ENCODE measurements at regions not wholly inside any gene's neighbourhood (a gene's known extent, or its start where the extent isn't known, plus 50 kb on each side); places are given as distances from the start of the nearest gene placed in this dataset.
"Not testable (repeated sequence)": the region's sequence is repeated elsewhere in the genome, so short reads cannot be mapped to it uniquely, and the experiment has no call there.

GRCh38 chr2:3105814-3106569 lies 271.6 kb downstream of the EIPR1 start:
- Mint-ChIP-seq H3K4me3 (no peak overlapping the region), H3K27me3 (ENCODE audit: low read depth, poor library complexity) (peaks cover 7% of the 10 kb centered on the region), H3K27ac (peak overlapping the region; percentile 92), H3K4me1 (peaks cover 46% of the 10 kb centered on the region), H3K9me3 (no peaks in the 10 kb centered on the region), H3K36me3 (ENCODE audit: low read depth) (peaks cover under 1% of the 10 kb centered on the region)
- TF ChIP-seq, protein P1, sequence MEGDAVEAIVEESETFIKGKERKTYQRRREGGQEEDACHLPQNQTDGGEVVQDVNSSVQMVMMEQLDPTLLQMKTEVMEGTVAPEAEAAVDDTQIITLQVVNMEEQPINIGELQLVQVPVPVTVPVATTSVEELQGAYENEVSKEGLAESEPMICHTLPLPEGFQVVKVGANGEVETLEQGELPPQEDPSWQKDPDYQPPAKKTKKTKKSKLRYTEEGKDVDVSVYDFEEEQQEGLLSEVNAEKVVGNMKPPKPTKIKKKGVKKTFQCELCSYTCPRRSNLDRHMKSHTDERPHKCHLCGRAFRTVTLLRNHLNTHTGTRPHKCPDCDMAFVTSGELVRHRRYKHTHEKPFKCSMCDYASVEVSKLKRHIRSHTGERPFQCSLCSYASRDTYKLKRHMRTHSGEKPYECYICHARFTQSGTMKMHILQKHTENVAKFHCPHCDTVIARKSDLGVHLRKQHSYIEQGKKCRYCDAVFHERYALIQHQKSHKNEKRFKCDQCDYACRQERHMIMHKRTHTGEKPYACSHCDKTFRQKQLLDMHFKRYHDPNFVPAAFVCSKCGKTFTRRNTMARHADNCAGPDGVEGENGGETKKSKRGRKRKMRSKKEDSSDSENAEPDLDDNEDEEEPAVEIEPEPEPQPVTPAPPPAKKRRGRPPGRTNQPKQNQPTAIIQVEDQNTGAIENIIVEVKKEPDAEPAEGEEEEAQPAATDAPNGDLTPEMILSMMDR (IDR thresholded peaks at IDR 0.05), result no peak
- DNase-seq, result no peak

GRCh38 chr2:3104958-3105813 lies 272.4 kb downstream of the EIPR1 start:
- H3K27me3 Mint-ChIP-seq (ENCODE audit: low read depth, poor library complexity); H3K36me3 Mint-ChIP-seq (ENCODE audit: low read depth); H3K9me3 Mint-ChIP-seq; H3K4me3 Mint-ChIP-seq; DNase-seq: not testable (repeated sequence)
- H3K4me1 Mint-ChIP-seq, result peaks cover 53% of the 10 kb centered on the region
- H3K27ac Mint-ChIP-seq, result peak overlapping the region; percentile 92

DNA sequence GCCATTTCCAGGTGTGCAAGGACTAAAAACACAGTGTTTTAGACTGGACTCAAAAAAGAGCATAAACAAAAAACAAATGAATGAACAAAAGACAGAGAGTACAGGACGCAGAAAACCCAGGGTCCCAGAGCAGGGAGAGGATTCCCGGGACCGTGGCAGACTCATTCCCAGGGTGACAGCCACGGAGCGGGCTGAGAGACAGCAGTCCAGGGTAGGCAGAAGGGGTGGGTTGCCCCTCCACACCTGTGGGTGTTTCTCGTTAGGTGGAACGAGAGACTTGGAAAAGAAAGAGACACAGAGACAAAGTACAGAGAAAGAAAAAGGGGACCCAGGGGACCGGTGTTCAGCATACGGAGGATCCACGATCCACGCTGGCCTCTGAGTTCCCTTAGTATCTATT lies 273.4 kb downstream of the EIPR1 start:
- no peaks in the 10 kb centered on the region for H3K9me3 Mint-ChIP-seq
- H3K27ac Mint-ChIP-seq, result no peak overlapping the region
- no peak for DNase-seq
- TF ChIP-seq, protein P1 (IDR thresholded peaks at IDR 0.05), result no peak
- peaks cover 5% of the 10 kb centered on the region for H3K36me3 Mint-ChIP-seq (ENCODE audit: low read depth)
- H3K4me1 Mint-ChIP-seq, result peaks cover 53% of the 10 kb centered on the region
- no peak overlapping the region for H3K4me3 Mint-ChIP-seq
- peaks cover 7% of the 10 kb centered on the region for H3K27me3 Mint-ChIP-seq (ENCODE audit: low read depth, poor library complexity)

DNA sequence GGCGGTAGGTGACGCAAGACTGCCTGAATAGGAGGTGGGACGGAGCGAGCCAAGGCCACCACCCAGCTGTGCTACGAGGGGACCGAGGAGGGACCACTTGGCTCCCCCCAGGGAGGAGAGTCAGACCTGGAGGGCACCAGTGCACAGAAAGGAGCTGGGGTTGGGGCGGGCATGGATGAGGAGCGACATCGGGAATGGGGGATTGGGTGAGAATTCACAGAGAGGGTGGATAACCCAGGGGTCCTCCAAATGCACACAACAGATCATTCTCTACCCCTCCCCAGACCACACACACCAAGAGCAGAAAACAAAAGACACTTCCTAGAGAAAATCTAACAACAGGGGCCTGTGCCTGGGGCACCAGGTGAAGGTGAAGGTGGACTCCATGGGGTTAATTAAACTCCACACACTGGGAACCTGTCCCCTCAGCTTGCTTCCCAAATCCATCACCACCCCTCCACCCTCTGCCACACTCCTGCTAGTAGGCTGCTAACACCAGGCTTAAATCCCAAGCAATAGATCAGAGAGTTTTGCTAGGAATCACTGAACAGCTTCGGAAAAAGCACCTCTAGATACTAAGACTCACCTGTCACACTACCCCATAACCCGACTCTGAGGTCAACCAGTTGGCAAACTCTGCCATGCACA lies 274.6 kb downstream of the EIPR1 start:
- no peak overlapping the region for H3K4me3 Mint-ChIP-seq
- H3K36me3 Mint-ChIP-seq (ENCODE audit: low read depth), result peaks cover 5% of the 10 kb centered on the region
- peaks cover 53% of the 10 kb centered on the region for H3K4me1 Mint-ChIP-seq
- DNase-seq, result no peak
- TF ChIP-seq, protein P1 (IDR thresholded peaks at IDR 0.05), result no peak
- peak overlapping the region; percentile 12 for H3K27ac Mint-ChIP-seq
- H3K27me3 Mint-ChIP-seq (ENCODE audit: low read depth, poor library complexity), result peaks cover 7% of the 10 kb centered on the region
- no peaks in the 10 kb centered on the region for H3K9me3 Mint-ChIP-seq

GRCh38 chr2:3102081-3102921 lies 275.3 kb downstream of the EIPR1 start:
- Mint-ChIP-seq H3K27me3 (ENCODE audit: low read depth, poor library complexity) (peaks cover 7% of the 10 kb centered on the region), H3K4me1 (peaks cover 57% of the 10 kb centered on the region), H3K36me3 (ENCODE audit: low read depth) (peaks cover 5% of the 10 kb centered on the region), H3K4me3 (no peak overlapping the region), H3K9me3 (no peaks in the 10 kb centered on the region), H3K27ac (peak overlapping the region; percentile 83)
- TF ChIP-seq, protein P1 (IDR thresholded peaks at IDR 0.05), result no peak
- DNase-seq, result no peak

Data from nephron progenitor cell (in vitro differentiated cells).